GM21367 (cell line): ENCODE measurements at regions not wholly inside any gene's neighbourhood (a gene's known extent, or its start where the extent isn't known, plus 50 kb on each side); places are given as distances from the start of the nearest gene placed in this dataset.

ENCODE experiments used
- ATAC-seq: cut with Tn5 transposase; IDR thresholded peaks from one replicate; pipeline ENCODE4 v1.9.1; 2021; ENCODE audit not compliant: unreplicated experiment

DNA sequence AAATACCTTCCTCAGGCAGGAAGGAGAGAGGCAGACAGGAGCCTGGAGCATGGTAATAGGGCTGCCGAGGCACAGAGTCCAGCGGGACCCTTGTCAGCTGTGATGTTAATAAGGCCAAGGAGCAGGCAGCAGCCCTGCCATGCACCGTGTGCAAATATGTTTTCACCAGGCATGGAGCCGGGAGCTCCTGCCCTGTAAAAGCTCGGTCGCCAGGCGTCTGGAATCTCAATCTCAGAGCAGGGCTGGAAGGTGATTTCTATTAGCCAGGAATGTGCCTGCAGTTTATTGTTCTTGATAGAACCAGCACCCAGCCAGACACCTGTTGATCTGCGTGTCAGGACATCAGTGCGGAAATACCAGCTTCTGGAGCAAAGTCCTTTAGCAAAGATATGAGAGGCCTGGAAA lies 469.8 kb downstream of the GLRX3 start:
- no peak for ATAC-seq

GRCh38 chr10:130607366-130607765 lies 471.2 kb downstream of the GLRX3 start:
- ATAC-seq: no peak

- no peak for ATAC-seq
These were observed 475.0 kb downstream of the GLRX3 start for GRCh38 chr10:130611239-130611638.

GRCh38 chr10:130615457-130615856 lies 479.3 kb downstream of the GLRX3 start:
- ATAC-seq: no peak

DNA sequence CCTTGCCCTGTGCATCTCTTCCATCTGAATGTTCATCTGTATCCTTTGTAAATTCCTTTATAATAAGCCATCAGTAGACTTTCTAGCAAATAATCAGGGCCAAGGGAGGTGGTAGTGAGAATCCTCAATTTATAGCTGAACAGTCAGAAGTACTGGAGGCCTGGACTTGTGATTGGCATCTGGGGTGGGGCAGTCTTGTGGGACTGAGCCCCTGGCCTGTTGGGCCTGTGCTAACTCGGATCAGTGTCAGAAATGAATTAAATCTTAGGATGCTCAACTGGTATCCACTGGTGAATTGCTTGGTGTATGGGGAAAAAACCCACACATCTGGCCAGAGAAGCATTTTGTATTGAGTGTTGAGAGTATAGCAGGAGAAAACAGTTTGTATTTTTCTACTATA lies 481.8 kb downstream of the GLRX3 start:
- no peak for ATAC-seq

- no peak for ATAC-seq
These were observed 482.5 kb downstream of the GLRX3 start for GRCh38 chr10:130618647-130619046.

GRCh38 chr10:130621231-130621775 lies 485.1 kb downstream of the GLRX3 start:
- ATAC-seq: no peak

DNA sequence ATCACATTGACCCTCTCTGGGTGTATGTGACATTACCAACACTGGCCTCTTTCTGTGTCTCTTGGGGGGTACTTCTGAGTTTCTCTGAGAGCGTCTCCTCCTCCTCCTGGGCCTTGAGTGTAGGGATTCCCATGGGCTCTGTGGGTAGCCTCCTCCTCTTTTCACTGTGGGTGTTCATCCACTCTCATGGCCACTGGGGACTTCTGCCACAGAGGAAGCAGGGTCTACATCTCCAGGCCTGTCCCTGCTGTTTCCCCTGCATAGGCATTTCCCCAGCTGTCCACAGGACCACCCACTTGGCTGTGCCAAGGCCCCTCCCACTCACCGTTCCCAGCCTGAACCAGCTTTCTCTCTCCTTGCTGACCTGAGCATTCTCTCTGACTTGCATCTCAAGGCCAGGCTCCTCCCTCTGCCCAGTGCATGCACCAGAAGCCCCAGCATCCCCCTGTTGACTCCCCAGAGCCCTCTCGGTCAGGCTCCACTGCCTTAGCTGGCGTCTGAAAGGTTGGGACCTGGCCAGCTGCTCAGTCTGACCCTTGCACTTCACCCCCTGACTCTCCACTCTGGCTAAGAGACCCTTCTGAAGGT lies 487.6 kb downstream of the GLRX3 start:
- ATAC-seq: no peak

DNA sequence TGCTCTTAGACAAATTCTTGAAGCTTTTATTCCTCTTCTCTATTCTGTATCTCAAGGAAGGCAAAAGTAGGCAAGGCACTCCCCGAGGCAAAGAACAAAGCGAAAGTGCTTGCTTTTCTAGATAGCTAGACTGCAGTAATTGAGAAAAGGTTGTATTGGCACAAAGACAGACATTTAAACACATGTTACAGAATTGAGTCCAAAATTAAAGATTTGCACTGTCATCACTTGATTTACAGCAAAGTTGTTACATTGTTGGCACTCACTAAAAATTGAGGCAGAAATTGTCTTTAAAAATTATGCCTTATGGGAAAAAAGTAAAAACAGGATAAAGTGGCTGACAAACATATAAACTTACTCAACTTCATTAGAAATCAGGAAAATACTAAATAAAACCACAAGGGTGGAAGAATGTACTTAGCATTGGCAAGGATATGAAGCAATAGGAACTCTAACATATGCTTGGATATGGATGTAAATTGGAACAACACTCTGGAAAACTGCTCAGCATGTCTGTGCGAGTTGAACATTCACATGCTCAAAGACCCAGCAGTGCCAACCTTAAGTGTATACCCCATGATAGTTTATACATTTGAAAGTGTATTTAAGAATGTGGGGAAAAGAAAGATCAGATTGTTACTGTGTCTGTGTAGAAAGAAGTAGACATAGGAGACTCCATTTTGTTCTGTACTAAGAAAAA lies 491.3 kb downstream of the GLRX3 start:
- ATAC-seq: no peak

DNA sequence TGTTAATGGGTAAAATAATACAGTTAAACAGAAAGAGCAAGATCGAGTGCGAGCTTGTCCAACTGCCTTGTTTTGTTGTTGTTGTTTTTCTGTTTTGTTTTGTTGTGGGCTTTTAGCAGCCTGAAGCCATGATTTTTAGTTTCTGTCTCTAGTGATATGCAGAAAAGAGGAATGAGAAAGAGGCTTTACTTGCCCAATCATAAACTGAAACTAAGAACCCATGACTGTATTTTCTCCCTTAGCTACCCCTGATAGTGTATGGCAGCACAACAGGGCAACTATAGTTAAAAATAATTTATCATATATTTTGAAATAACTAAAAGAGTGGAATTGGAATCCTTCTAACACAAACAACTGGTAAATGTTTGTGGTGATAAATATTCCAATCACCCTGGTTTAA lies 493.9 kb downstream of the GLRX3 start:
- ATAC-seq: no peak

GRCh38 chr10:130631142-130632096 lies 495.2 kb downstream of the GLRX3 start:
- no peak for ATAC-seq

GRCh38 chr10:130634816-130635215 lies 498.6 kb downstream of the GLRX3 start:
- ATAC-seq: no peak

DNA sequence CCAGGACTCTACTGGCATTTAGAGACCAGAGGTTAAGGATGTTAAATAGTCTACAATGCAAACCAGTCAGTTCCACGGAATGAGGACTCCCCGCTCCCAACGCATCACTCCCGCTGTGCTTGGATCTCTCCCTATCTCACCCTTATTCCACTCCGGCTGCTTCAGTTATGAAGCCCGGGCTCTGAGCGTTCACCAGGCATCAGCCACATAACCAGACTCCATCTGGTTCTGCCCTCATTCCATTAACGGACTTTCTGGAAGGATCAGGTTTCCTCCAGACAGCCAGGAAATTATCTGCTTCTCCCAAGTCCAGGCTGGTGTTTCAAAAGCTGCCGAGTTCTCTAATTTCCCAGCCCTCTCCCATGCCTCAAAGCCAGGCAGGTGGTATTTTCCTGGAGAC lies 499.3 kb downstream of the GLRX3 start:
- ATAC-seq: no peak

- no peak for ATAC-seq
These were observed 500.2 kb downstream of the GLRX3 start for GRCh38 chr10:130636313-130636930.

- ATAC-seq: no peak
These were observed 501.0 kb downstream of the GLRX3 start for GRCh38 chr10:130637089-130637676.

GRCh38 chr10:130638991-130639390 lies 502.8 kb downstream of the GLRX3 start:
- no peak for ATAC-seq

DNA sequence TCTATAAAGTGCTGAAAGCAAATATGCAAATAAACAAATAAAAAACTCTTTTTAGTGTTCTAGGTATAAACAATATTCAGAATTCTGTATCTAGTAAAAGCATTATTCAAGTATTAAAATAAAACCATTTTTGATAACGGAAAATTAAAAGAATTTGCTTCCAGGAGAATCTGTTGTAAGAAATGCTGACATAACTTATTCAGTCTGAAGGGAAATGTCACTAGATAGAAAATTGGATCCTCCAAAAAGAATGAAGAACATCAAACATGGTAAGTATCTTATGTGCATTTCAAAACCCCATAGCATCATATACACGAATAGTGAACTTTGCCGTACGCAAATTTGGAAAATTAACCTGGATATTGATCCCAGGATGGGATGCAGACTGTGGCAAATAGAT lies 506.7 kb downstream of the GLRX3 start:
- ATAC-seq: no peak

DNA sequence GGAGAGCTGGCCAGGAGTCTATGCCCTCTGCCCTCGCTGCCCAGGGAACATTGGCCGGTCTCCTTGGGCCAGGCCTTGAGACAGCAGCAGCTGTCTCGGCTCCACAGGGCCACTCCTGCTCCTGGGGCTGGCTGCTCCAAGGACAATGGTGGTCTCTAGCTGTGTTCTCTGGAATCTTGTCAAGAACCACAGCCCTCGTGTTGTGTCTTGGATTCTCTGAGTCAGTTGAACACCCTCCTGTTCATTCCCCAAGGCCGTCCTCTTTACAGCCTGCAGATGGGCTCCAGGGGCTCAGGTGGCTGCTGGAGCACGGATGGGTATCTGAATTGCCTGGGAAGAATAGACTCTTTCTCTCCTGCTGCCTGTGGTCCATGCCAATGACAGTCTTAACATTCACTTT lies 511.1 kb downstream of the GLRX3 start:
- no peak for ATAC-seq

DNA sequence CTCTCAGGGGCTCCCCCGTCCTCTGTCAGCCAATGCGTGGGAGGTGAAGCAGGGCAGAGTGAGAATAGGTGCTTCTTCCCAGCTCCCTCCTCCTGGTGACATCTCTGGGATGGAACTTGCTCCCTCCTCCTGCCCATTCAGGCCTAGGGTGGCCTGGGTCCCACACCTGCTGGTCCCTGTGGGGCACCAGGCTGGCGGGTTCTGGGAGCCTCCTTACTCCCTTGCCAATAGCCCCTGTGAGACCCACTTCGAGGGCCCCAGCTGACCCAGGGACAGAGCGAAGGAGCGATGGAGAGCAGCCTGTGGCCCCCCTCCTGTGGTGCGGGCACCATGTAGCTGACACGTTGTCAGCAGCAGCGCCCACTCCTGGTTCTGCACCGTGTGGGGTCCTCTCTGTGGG lies 512.6 kb downstream of the GLRX3 start:
- ATAC-seq: no peak

- ATAC-seq: no peak
These were observed 516.4 kb downstream of the GLRX3 start for GRCh38 chr10:130652544-130652943.
